Activated CD4-positive, alpha-beta T cell treated with anti-CD3 and anti-CD28 coated beads, Interleukin-2, amount 50 U/mL, for 24 hours (primary cell): ENCODE measurements at regions not wholly inside any gene's neighbourhood (a gene's known extent, or its start where the extent isn't known, plus 50 kb on each side); places are given as distances from the start of the nearest gene placed in this dataset.

Source experiments
- DNase-seq, 2 donors: peaks; one replicate each; pipeline ENCODE4 v3.0.0-alpha.2; 2020; ENCODE audit warnings: low read depth in 1 of 2, low spot score in 1 of 2

DNA sequence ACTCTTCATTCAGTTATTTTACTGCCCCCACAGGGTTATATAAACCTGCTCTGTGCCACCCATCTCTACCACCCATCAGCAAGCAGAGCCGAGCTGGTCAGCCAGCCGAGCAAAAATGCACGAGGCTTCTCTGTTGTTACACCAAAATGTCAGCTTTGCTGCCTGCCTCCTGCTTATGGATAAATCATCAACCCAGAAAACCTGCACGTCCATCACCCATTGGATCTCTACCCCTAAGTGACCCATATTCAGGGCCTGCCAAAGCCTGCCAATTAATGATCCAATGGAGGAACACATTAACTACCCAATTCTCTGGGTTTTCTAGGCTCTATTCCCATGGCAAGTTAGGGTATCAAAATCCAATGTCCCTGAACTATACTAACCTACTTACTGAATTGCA is 365.5 kb upstream of the ACVR2A start:
- no peak for DNase-seq

GRCh38 chr2:147473075-147473474 is 371.8 kb upstream of the ACVR2A start:
- no peak for DNase-seq

- no peak for DNase-seq
Measured at GRCh38 chr2:147471126-147471525, 373.7 kb upstream of the ACVR2A start.

DNA sequence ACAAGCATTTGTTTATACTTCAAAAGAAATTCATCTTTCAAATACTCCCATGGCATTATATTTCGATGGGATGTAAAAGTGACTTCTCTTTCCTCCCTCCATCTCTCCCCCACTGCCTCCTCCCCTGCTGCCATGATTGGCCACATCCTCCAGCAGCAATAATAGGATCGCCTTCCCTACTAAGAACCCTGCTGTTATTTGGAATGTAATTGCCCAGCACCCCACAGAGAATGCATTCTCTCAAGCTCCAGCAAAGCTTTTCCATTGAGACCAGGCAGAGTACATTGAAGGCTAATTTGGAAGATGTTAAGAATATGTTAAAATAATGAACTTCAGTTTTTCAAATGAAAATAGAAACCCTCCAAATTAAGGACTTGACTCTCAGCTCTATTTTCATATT is 375.4 kb upstream of the ACVR2A start:
- no peak for DNase-seq

GRCh38 chr2:147468963-147469362 is 375.9 kb upstream of the ACVR2A start:
- no peak for DNase-seq

- no peak for DNase-seq
Measured at GRCh38 chr2:147468349-147468748, 376.5 kb upstream of the ACVR2A start.

- no peak for DNase-seq
Measured at GRCh38 chr2:147467441-147467840, 377.4 kb upstream of the ACVR2A start.

- DNase-seq: no peak
Measured at GRCh38 chr2:147464737-147465357, 380.0 kb upstream of the ACVR2A start.

DNA sequence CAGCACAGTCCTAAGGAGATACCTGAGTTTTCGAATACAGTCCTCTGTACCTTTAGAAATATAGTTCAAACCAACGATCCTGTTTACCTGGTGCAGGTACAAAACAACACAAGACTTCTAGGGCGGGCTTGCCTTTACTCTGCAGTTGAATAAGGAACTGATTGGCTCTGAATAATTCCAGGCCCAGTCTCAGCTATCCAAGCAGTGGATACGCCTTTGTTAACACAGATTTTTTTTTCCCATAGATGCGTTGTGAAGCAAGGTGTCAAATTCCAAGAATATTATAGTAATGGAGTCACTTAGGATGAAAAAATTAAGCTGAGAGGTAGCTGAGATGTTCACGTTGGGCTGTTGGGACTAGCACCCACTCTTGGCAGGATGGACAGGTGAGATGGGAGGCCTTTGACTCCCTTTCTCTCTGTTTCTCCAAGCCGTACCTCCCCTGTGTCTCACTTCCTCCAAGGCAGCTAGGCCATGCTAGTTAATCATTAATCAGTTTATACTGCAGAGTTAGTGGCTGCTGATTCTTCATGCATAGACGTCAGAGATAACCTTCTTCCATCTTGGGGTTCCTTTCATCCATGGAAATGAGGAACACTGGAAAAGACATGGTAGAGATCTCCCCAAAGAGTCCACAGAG is 380.8 kb upstream of the ACVR2A start:
- no peak for DNase-seq

DNA sequence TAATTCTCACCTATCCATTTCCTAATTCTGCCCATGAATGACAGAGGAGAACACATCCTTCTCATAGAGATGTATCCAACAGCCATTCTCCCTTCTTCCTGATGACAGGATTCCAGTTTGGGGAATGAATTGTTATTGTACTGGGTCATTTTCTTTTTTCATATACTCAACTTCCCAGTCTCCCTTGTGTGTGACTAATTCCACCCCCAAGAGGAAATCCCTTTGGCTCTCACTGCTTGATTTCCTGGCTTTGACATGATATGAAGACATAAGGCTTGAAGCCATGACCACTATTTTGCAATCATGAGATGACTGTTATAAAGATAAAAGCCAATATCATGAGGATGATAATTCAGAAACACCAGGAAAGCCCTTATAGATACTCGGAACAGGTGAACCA is 384.7 kb upstream of the ACVR2A start:
- no peak for DNase-seq

- DNase-seq: no peak
Measured at GRCh38 chr2:147456779-147457178, 388.1 kb upstream of the ACVR2A start.

DNA sequence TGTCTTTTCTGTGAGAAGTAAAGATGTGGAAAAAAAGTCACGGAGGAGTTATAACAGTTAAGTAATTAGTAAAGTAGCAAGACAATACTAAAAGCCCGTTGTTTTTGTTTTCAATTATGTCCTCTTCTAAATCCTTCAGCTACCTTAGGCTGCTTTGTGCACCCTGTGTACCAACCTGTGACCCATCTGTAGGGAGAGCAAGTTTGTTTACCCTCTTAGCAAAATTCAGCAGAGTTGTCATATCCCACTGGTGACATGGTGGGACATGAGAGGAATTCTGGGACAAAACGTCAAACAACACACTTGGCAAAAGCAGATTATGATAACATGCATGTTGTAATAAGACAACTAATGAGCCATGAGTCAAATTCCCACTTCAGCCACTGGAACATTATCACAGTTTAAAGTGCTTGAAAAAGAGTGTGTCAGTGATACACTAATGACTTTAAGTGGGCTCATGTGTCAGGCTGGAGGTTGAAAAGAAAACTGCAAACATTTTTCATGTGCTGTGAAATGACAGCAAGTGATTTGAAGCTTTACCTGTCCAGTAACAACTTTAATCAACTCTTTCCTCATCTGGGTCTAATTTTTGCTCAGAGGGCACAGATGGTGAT is 392.8 kb upstream of the ACVR2A start:
- no peak for DNase-seq

DNA sequence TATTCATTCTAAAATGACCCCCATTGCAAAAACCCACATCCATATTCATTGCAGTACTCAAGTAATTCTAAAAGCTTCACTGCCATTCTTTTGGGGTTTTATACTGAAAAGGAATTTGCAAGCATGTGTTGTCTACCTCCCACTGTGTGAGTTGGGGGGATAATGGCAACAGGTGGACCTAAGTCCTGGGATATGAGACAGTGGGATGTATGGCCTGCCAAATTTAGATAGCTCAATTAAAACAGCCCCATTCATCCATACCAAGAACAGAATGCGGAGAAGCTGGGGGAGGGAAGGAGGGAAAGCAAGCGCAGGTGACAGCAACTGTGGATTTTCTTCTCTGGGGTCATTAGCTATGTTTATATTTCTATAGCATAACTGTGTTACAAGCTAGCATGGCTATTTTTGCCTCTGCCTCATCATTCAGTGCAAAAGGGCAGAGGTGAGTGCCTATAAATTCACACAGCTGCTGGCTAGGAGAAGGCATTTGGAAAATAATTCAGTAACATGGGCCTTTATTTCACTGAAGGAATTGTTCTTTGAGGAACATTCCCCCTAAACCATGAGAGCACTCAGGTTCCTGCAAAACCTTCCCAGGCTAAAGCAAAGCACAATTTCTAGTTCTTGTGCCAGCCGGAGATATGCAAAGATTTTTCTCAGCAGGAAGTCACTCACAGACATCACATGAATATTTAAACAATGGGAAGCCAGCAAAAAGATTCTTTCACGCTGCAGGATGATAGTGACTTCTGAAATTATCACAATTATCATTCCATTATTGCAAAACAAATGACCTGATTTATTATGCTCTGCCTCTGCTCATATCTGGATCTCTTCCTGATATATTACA is 393.9 kb upstream of the ACVR2A start:
- no peak for DNase-seq

GRCh38 chr2:147449323-147449991 is 395.4 kb upstream of the ACVR2A start:
- DNase-seq: no peak

DNA sequence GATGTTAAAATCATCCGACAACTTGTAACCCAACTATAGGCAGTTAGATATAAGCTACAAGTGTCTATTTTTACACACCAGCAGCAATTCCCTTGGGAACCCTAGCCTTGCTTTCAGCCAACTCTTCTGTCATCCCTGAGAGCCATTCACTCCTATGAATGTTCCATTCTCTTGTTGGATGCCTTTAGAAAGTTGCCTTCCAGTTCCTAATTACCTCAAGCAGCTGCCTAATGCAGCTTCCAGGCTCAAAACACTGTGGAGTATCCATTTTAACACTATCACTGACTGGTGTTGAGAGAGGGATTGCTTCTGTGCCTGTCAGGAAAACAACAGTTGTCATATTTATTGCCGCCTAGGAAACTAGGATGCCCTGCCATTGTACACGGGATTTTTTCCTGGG is 402.0 kb upstream of the ACVR2A start:
- no peak for DNase-seq

DNA sequence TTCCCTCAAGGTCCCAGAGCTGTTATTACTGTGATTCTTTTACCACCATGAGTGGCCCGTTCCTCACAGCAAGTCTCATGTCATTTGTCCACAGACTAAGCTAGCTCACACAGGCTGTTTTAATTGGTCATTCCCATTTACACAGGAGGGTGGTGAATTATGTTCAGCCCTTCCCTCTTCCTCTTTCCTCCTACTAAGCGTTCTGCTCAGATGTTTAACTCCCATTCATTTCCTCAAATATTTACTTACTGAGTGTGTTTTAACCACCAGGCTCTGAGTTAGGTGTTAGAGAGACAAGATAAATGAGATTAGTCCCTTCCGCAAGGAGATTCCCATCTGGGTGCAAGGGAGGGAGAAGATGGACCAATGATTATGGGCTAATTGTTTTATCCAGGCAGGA is 403.6 kb upstream of the ACVR2A start:
- no peak for DNase-seq

DNA sequence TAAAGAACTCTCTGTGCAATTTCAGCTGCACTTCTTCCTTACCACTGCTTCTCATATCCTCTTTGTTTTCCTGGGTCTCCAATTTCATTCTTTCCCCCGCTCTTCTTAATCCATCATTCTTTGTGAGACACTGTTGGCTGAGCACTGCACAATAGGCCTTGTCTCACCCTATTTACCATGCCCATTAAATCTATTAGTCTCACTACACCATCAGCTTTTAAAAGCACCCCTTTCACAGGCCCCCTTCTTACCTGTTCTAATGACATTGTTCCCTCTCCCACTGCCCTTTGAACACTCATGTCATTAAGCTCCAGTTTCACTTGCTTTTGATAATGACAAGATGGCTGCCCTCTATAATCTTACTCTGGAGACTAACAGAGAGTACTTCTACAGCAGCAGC is 404.1 kb upstream of the ACVR2A start:
- DNase-seq: no peak

GRCh38 chr2:147439986-147440385 is 404.8 kb upstream of the ACVR2A start:
- no peak for DNase-seq

- DNase-seq: no peak
Measured at GRCh38 chr2:147438882-147439281, 405.9 kb upstream of the ACVR2A start.

GRCh38 chr2:147433822-147434221 is 411.0 kb upstream of the ACVR2A start:
- no peak for DNase-seq

DNA sequence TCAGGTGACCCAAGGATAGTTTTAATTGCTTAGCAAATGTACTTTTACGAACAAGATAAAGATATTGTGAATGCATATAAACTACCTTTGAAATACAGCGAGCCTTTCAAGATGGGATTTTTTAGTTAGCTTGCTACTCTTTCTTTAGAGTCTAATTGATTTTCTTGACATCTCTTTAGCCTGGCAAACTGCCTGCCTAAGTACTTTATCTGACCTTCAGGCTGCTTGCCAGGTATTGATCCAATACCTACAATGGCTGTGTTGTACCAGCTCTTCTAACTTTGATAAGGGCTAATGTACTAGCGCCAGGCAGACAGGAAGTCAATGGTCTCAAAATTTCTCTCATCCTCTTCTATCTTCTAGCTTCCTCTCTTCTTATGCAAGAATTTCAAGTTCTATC is 414.4 kb upstream of the ACVR2A start:
- no peak for DNase-seq
